HEK293 (cell line): ENCODE measurements at regions not wholly inside any gene's neighbourhood (a gene's known extent, or its start where the extent isn't known, plus 50 kb on each side); places are given as distances from the start of the nearest gene placed in this dataset.
A peak's percentile ranks its signal among the peaks of the same experiment; 100 is the strongest.

Source experiments
- CTCF ChIA-PET: fragments of 350-600 bp; formaldehyde crosslinking; extraction: SDS; loops from one replicate; lab custom pipeline; 2021; ENCODE audit warnings: antibody characterized with exemption; lab: Yijun Ruan, JAX
- POLR2A ChIA-PET: fragments of 300-600 bp; formaldehyde crosslinking; extraction: SDS; loops from one replicate; lab custom pipeline; 2020; ENCODE audit warnings: antibody characterized with exemption, inconsistent platforms; lab: Yijun Ruan, JAX
- H3K27ac ChIP-seq: fragments of 200-500 bp; sonication (Bioruptor generic); 2 replicates; pipeline ENCODE4 v1.5.1; 2014; ENCODE audit warnings: low read depth, low read length, control low read depth, inconsistent platforms; ENCODE audit errors: extremely low read depth
- H3K36me3 ChIP-seq, 2 experiments: fragments of 200-500 bp in 1 of 2; sonication (Bioruptor generic) in 1 of 2; 1 replicate in 1 of 2; 2 replicates in 1 of 2; pipeline ENCODE4 v1.5.1; 2014 to 2017; ENCODE audit warnings: inconsistent platforms in 2 of 2, low read length in 2 of 2; ENCODE audit not compliant: control insufficient read depth in 2 of 2, insufficient read depth in 1 of 2
- H3K4me1 ChIP-seq: fragments of 200-500 bp; sonication (Bioruptor generic); 2 replicates; pipeline ENCODE4 v1.5.1; 2014; ENCODE audit warnings: mild to moderate bottlenecking, low read length, inconsistent platforms; ENCODE audit not compliant: control insufficient read depth, insufficient read depth
- H3K4me3 ChIP-seq: 2 replicates; pipeline ENCODE4 v1.5.1; 2011; ENCODE audit warnings: low read depth, mild to moderate bottlenecking, control low read depth, low read length, moderate library complexity
- H3K9me3 ChIP-seq: fragments of 200-500 bp; sonication (Bioruptor generic); 2 replicates; pipeline ENCODE4 v1.5.1; 2014; ENCODE audit warnings: low read depth, low read length, inconsistent platforms; ENCODE audit not compliant: control insufficient read depth, insufficient read depth
- GFI1B ChIP-seq: fragments of 450-650 bp; formaldehyde crosslinking; IDR thresholded peaks from 2 replicates; pipeline ENCODE4 v1.5.1; 2016; ENCODE audit warnings: missing biosample characterization, missing genetic modification characterization
- OVOL3 ChIP-seq: fragments of 450-650 bp; formaldehyde crosslinking; IDR thresholded peaks from 2 replicates; pipeline ENCODE4 v1.5.1; 2016; ENCODE audit warnings: missing biosample characterization, missing genetic modification characterization
- PRDM1 ChIP-seq: fragments of 450-650 bp; formaldehyde crosslinking; IDR thresholded peaks from 2 replicates; pipeline ENCODE4; 2016; ENCODE audit warnings: missing biosample characterization, missing genetic modification characterization
- PRDM10 ChIP-seq: fragments of 450-650 bp; formaldehyde crosslinking; IDR thresholded peaks from 2 replicates; pipeline ENCODE4 v1.5.1; 2016; ENCODE audit warnings: missing biosample characterization, missing genetic modification characterization
- PRDM4 ChIP-seq: fragments of 450-650 bp; formaldehyde crosslinking; IDR thresholded peaks from 2 replicates; pipeline ENCODE4 v1.5.1; 2017; ENCODE audit warnings: missing biosample characterization, missing genetic modification characterization
- SCRT2 ChIP-seq: fragments of 450-650 bp; formaldehyde crosslinking; IDR thresholded peaks from 2 replicates; pipeline ENCODE4 v1.5.1; 2016; ENCODE audit warnings: missing biosample characterization, missing genetic modification characterization
- SETDB1 ChIP-seq: IDR thresholded peaks from one replicate; pipeline ENCODE4 v1.6.1; 2017; ENCODE audit warnings: mild to moderate bottlenecking, low read length, moderate library complexity, mixed read lengths; ENCODE audit not compliant: insufficient read length
- SP3 ChIP-seq: fragments of 450-650 bp; formaldehyde crosslinking; IDR thresholded peaks from 2 replicates; pipeline ENCODE4 v1.5.1; 2016; ENCODE audit warnings: missing biosample characterization, missing genetic modification characterization
- ZBTB20 ChIP-seq: fragments of 450-650 bp; formaldehyde crosslinking; IDR thresholded peaks from 2 replicates; pipeline ENCODE4 v1.5.1; 2016; ENCODE audit warnings: missing biosample characterization, missing genetic modification characterization
- ZBTB49 ChIP-seq: fragments of 450-650 bp; formaldehyde crosslinking; IDR thresholded peaks from 2 replicates; pipeline ENCODE4 v1.5.1; 2016; ENCODE audit warnings: missing biosample characterization, missing genetic modification characterization, low read depth
- ZNF133 ChIP-seq: fragments of 450-650 bp; formaldehyde crosslinking; IDR thresholded peaks from 2 replicates; pipeline ENCODE4 v1.5.1; 2016; ENCODE audit warnings: missing biosample characterization, missing genetic modification characterization
- ZNF138 ChIP-seq: fragments of 450-650 bp; formaldehyde crosslinking; IDR thresholded peaks from 2 replicates; pipeline ENCODE4 v1.5.1; 2016; ENCODE audit warnings: missing biosample characterization, missing genetic modification characterization, borderline replicate concordance
- ZNF16 ChIP-seq: fragments of 450-650 bp; formaldehyde crosslinking; IDR thresholded peaks from 2 replicates; pipeline ENCODE4 v1.5.1; 2016; ENCODE audit warnings: low read depth, missing biosample characterization, missing genetic modification characterization
- ZNF174 ChIP-seq: fragments of 450-650 bp; formaldehyde crosslinking; IDR thresholded peaks from 2 replicates; pipeline ENCODE4 v1.5.0; 2017; ENCODE audit warnings: missing biosample characterization, mild to moderate bottlenecking, missing genetic modification characterization
- ZNF184 ChIP-seq: fragments of 450-650 bp; IDR thresholded peaks from 2 replicates; pipeline ENCODE4 v1.5.1; 2018; ENCODE audit warnings: missing biosample characterization, mild to moderate bottlenecking, missing genetic modification characterization
- ZNF248 ChIP-seq: fragments of 450-650 bp; formaldehyde crosslinking; IDR thresholded peaks from 2 replicates; pipeline ENCODE4 v1.5.1; 2017; ENCODE audit warnings: missing biosample characterization, missing genetic modification characterization
- ZNF324 ChIP-seq: fragments of 450-650 bp; formaldehyde crosslinking; IDR thresholded peaks from 2 replicates; pipeline ENCODE4 v1.5.1; 2016; ENCODE audit warnings: missing biosample characterization, missing genetic modification characterization
- ZNF335 ChIP-seq: fragments of 450-650 bp; formaldehyde crosslinking; conservative IDR thresholded peaks from 2 replicates; pipeline ENCODE4 v1.5.1; 2016; ENCODE audit warnings: missing biosample characterization, missing genetic modification characterization
- ZNF37A ChIP-seq: fragments of 450-650 bp; IDR thresholded peaks from 2 replicates; pipeline ENCODE4 v1.5.1; 2018; ENCODE audit warnings: missing biosample characterization, missing genetic modification characterization
- ZNF423 ChIP-seq: fragments of 450-650 bp; formaldehyde crosslinking; IDR thresholded peaks from 2 replicates; pipeline ENCODE4 v1.5.1; 2016; ENCODE audit warnings: missing biosample characterization, missing genetic modification characterization
- ZNF555 ChIP-seq: fragments of 450-650 bp; formaldehyde crosslinking; conservative IDR thresholded peaks from 2 replicates; pipeline ENCODE4 v1.5.1; 2017; ENCODE audit warnings: missing biosample characterization, mild to moderate bottlenecking, missing genetic modification characterization, inconsistent platforms
- ZNF600 ChIP-seq: fragments of 450-650 bp; formaldehyde crosslinking; IDR thresholded peaks from 2 replicates; pipeline ENCODE4 v1.5.1; 2016; ENCODE audit warnings: missing biosample characterization, missing genetic modification characterization
- ZNF645 ChIP-seq: fragments of 450-650 bp; formaldehyde crosslinking; IDR thresholded peaks from 2 replicates; pipeline ENCODE4; 2016; ENCODE audit warnings: missing biosample characterization, missing genetic modification characterization
- ZNF654 ChIP-seq: fragments of 450-650 bp; formaldehyde crosslinking; IDR thresholded peaks from 2 replicates; pipeline ENCODE4 v1.5.1; 2016; ENCODE audit warnings: low read depth, missing biosample characterization, missing genetic modification characterization
- ZNF660 ChIP-seq: fragments of 450-650 bp; IDR thresholded peaks from 2 replicates; pipeline ENCODE4 v1.5.1; 2018; ENCODE audit warnings: missing biosample characterization, mild to moderate bottlenecking, missing genetic modification characterization
- ZNF677 ChIP-seq: fragments of 450-650 bp; IDR thresholded peaks from 2 replicates; pipeline ENCODE4 v1.5.0; 2018; ENCODE audit warnings: missing biosample characterization, mild to moderate bottlenecking, missing genetic modification characterization, moderate library complexity
- ZNF747 ChIP-seq: fragments of 450-650 bp; formaldehyde crosslinking; IDR thresholded peaks from 2 replicates; pipeline ENCODE4 v1.5.1; 2016; ENCODE audit warnings: missing biosample characterization, missing genetic modification characterization
- ZXDB ChIP-seq: fragments of 450-650 bp; formaldehyde crosslinking; IDR thresholded peaks from 2 replicates; pipeline ENCODE4 v1.5.1; 2016; ENCODE audit warnings: missing biosample characterization, missing genetic modification characterization

GRCh38 chr9:86408121-86408520 is 53.9 kb upstream of the TUT7 start (continued):
- no peak for TF ChIP-seq ZBTB49 (tag by site-specific recombination)
- no peak for TF ChIP-seq ZXDB (tag by site-specific recombination)
- no peak for TF ChIP-seq ZNF184

- no peaks in the 10 kb centered on the region for H3K36me3 ChIP-seq
- TF ChIP-seq ZNF324 (tag by site-specific recombination) (no peak), SCRT2 (peak; percentile 78), ZNF747 (no peak), SETDB1 (no peak), PRDM10 (tag by site-specific recombination) (peak; percentile 21; the same call in 1 of the 2 replicates), ZNF555 (no peak), ZNF174 (no peak), ZNF423 (tag by site-specific recombination) (no peak), PRDM4 (tag by site-specific recombination) (no peak), ZNF660 (tag by site-specific recombination) (0 out of 2 replicates have a peak, but pooled peaks have one; percentile 42), ZNF677 (tag by site-specific recombination) (no peak), ZNF37A (tag by site-specific recombination) (no peak), ZNF654 (no peak), ZBTB20 (tag by site-specific recombination) (0 out of 2 replicates have a peak, but pooled peaks have one; percentile 3), OVOL3 (tag by site-specific recombination) (no peak), PRDM1 (tag by site-specific recombination) (peak; percentile 70), ZNF16 (tag by site-specific recombination) (no peak), GFI1B (tag by site-specific recombination) (no peak), ZNF248 (tag by site-specific recombination) (no peak), ZNF138 (tag by site-specific recombination) (no peak), ZNF335 (peak; percentile 86), ZNF133 (tag by site-specific recombination) (no peak), SP3 (tag by site-specific recombination) (no peak), ZNF600 (tag by site-specific recombination) (peak; percentile 80), ZNF645 (tag by site-specific recombination) (no peak)
- CTCF ChIA-PET = interaction anchor here (0.6 to 2.9 kb wide), 4 partner anchors 8 to 362 kb away, joined by 3 to 28 read pairs (median 4); no protein-coding TSS in a partner anchor
- POLR2A ChIA-PET = interaction anchor here (0.6 kb wide), 1 partner anchor 46 kb away, joined by 3 read pairs; no protein-coding TSS in a partner anchor
- H3K4me1 ChIP-seq = no peaks in the 10 kb centered on the region
- no peaks in the 10 kb centered on the region for H3K9me3 ChIP-seq
- H3K27ac ChIP-seq = no peak overlapping the region
- no peak overlapping the region for H3K4me3 ChIP-seq
Measured at GRCh38 chr9:86407022-86407421, 52.8 kb upstream of the TUT7 start.
